GM18517 (cell line): ENCODE measurements at regions not wholly inside any gene's neighbourhood (a gene's known extent, or its start where the extent isn't known, plus 50 kb on each side); places are given as distances from the start of the nearest gene placed in this dataset.

ENCODE experiments used
- ATAC-seq: cut with Tn5 transposase; IDR thresholded peaks from one replicate; pipeline ENCODE4 v1.9.1; 2021; ENCODE audit warnings: mild to moderate bottlenecking, moderate library complexity; ENCODE audit not compliant: unreplicated experiment

DNA sequence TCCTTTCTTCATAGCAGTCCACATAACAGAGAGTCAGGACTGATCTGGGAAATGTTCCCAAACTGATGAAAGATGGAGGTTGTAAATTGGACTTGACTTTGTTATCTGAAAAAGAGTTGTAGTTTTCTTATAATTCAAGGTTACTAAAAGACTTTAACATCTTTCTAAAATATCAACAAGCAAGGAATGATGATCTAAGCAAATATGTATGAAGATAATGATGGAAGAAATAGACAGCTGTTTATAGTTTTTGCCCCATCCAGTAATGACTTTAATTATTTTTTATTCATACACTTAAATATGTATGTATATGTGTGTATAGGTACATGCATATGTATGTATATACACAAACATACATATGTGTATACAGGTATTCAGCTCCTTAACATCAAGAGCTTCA is 411.1 kb upstream of the SPOCK3 start:
- ATAC-seq = no peak

DNA sequence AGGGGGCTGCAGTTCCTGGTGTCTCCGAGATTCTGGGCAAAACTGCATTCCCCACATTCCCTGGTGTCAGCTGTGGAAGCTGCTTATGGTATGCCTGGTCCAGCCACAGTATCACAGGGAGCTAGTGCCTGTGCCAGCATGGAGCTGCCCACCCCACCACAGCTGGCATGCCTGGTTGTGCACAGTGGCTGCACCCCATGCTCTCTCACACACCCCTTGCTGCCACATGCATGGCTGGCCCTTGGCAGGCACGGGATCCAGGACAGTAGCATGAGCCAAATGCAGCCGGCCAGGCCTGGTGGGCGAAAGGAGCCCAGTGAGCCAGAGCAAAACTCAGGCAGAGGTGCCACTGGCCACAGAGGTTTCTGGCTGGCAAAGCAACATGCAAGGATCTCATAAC is 418.0 kb upstream of the SPOCK3 start:
- ATAC-seq = no peak

DNA sequence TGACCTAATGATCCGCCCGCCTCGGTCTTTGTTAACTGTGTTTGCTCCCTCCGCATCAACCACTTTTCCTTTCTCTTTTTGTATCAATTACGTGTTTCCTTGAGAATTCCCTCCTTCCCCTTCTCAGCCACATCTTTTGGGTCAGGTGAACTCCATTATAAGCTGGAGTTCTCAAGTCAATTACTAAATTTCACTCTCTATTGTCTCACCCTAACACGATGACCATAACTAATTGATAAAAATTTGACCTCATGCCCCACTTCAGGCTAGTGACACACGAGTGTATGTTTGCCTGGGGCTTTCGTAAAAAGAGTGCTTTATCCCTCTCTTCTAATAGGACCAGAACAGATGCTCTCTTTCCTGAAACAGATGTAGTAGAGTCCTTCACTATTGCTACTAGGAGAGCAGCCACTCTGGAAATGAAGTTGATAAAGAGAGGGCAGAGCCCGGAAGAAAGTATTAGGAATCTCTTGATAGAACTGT is 403.6 kb upstream of the ANXA10 start:
- no peak for ATAC-seq

DNA sequence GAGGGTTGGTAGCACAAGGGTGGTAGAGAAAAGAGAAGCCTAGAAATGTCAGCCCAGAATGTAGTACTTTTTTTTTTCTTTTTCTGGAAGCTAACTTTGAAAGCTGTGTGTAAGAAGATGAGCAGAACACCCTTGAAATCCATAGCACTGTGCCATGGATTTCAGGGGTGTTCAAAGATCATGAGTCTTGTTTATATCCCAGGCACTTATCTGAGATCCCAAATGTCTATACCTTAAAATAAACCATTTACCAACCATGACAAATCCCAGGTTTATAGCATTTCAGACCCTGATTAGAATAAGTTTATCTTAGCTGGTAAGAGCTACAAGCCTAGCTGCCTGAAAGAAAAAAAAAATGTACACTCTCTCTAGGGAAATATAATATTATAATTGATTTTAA is 389.9 kb upstream of the ANXA10 start:
- ATAC-seq = no peak

DNA sequence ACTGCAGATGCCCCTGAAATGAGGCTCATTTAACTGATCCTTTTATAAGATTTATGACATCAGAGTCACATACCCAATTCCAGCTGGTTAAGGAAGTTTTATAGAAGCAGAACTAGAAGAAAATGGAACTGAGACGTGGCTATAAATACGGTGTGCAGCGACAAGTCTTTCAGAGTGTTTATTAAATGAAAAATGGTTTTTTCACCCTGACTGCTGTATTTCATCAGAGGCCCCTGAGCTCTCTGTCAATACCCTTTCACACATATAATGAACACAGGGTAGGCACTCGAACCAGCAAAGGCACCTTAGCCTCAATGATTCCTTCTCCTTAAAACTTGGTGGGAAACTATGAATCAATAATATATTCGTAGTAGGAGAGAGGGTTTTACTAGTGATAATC is 380.8 kb upstream of the ANXA10 start:
- ATAC-seq = no peak

DNA sequence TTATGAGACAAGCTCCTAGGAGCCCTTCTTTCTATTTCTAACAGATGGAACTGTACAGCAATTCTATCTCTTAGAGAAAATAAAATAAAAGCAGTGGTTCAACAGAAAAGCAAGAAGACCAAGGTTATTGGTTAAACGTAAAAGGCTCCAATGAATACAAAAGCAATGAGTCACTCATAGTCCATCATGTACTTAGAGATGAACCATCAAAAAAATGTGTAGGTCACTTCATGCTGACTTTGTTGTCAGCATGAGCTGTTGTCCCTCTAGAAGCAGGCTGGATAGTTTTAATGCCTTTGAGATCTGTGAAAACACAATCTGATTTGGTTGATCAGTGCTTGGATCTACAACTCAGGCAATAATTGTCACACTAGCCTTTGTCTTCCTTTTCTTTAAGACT is 378.6 kb upstream of the ANXA10 start:
- no peak for ATAC-seq

DNA sequence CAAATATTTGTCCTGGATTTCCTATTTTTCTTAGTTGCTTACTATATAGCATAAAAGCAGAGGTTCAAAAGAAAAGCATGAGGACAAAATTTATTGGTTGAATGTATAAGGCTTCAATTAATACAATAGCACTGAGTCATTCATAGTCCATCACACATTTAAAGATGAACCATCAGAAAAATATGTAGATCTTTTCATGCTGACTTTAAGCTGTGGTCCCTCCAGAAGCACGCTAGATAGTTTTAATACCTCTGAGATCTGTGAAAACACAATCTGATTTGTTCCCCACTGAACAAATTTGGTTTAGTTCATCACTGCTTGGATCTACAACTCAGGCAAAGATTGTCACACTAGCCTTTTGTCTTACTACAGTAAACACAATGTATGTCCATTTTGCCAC is 377.2 kb upstream of the ANXA10 start:
- ATAC-seq = no peak

DNA sequence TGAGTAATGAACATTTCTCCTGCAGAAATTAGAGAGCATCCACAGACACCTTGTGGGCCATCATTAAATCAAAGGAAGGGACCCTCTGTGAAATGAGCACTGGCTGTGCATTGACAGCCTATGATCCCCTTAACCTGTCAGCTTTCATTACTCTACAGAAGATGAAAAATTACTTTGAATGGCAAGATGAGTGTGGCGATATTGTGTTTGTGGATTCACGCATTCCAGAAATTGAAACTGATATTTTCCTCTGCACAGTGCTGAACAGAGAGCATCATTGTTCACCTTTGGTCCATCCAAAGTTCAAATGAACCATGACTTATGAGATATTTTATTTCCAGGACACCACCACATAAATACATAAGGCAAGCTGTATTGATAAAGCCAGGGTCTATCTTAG is 374.8 kb upstream of the ANXA10 start:
- no peak for ATAC-seq

DNA sequence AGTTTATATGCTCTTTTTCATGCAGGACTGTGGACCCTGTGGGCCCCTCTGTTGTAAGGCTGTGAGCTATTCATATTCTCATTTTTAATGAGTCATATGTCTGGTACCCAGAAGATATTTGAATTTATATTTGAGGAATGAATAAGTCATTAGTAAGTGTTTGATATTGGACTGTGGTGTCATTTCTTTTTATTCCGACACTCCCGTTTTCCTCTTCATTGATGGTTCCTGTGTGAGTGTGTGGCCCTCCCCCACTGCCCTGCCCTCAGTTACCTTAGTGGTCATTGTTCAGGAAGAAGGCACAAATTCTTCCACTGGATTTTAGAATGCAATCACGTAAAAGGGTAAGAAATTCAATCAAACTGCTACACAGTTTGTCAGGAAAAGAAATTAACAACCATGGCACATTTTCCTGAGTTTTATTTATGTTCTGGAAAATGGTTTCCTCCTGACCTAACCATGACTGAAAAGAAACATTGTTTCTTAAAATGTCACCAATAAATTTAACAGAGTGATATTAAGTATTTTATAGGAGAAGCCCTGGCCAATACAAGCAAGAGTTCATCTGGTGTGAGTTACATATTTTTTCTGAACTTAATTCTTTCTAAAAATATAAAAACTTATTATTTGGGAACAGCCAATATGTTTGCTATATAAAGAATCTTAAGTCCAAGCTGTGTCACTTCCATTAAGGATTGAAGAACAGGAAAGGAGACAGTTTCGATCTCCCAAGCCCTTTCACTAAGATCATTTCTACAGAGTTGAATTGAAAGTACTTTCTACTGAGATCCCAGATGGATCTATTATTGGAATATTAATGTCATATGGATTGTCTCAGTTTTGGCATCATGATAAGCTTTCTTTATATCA is 370.5 kb upstream of the ANXA10 start:
- ATAC-seq = no peak

DNA sequence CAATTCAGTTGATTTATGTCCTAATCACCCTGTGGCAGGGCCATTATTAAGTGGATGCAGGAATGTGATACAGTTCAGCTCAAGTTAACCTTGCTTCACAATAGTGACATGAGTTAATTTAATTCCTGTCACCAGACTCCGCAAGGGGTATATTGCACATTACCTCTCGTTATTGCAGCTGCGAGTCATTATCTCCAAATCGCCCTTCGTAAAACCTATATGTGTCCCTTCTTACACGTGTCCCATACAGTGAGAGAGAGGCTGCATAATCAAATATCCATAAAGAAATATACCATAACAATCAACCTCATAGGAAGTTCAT is 369.9 kb upstream of the ANXA10 start:
- ATAC-seq = no peak

DNA sequence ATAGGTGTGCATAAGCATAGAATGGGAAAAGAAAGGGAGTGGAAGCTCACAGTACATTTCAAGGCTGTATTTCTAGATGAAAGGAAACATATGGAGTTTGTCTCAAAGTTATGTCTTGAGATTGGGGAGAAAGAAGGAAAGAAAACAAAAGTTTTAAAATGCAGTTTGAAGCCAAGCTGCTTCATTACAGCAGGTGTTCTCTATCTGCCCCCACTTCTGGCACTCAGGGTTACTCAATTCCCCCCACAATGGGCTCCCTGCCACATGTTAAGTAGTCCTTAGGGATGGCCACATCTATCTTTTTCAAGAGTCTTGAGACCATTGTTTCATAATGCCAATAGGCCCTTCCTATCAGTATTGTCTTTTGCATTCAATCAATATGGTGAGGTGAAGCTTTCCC is 367.4 kb upstream of the ANXA10 start:
- no peak for ATAC-seq

DNA sequence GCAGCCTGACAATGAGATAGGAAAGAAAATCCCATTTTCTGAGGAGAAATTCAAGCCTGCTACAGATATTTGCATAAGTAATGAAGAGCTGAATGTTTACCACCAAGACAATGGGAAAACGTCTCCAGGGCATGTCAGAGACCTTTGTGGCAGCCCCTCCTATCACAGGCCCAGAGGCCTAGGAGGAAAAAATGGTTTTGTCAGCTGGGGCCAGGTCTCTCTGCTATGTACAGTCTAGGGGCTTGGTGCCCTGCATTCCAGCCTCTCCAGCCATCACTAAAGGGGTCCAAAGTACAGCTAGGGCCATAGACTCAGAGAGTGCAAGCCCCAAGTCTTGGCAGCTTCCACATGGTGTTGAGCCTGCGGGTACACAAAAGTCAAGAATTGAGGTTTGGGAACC is 361.6 kb upstream of the ANXA10 start:
- no peak for ATAC-seq

DNA sequence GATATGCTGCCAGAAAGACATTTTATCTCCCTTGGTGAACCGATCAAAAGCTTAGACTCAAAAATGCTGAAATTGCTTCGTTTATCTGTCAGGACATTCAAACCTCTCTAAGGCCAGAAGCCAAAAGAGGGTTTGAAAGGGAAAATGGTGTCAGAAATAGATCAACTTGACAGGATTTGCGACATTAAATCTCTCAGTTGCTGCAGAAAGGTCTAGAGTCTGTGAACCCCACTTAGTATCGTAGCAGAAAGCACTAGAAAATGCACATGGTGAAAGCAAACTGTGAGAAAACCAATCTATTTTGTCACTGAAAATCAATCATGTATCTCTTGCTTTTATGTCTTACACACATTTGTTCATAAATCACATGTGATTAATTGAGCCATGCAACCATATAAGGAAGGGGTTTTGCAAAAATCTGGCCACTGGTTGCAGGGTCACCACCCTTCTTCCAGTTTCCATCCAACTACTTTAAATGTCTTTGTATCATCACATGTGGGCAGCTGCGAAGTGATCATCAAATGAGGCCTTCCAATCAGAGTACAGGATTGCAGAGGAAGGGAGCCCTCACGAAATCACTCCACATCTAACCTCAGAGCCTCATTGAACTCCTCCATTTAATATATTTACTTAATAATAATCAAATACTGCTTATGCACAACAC is 347.2 kb upstream of the ANXA10 start:
- no peak for ATAC-seq

DNA sequence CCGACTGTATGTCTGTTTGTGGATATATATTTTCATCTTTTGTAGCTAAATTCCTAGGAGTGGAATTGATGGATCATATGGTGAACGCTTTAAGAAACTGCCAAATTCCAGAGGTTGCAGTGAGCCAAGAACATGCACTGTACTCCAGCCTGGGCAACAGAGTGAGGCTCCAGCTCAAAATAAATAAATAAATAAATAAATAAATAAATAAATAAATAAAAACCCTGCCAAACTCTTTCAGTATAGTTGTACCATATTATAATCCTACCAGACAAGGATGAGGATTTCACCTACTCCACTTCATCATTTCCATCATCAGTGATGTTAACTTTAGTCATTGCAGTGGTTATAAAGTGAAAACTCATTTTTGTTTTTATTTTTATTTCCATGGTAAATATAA is 325.1 kb upstream of the ANXA10 start:
- ATAC-seq = no peak

DNA sequence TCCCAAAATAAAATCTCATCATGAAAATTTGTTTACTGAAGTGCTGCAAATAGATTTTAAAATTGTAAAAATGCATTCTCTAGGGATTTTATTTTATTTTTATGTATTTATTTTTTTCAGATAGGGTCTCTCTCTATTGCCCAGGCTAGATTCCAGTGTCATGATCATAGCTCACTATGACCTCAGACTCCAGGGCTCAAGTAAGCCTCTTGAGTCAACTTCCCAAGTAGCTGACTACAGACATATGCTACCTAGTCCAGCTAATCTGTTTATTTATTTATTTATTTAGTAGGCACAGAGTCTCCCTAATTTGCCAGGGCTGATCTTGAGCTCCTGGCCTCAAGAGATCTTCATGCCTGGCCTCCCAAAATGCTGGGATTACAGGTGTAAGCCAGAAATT is 317.7 kb upstream of the ANXA10 start:
- no peak for ATAC-seq

DNA sequence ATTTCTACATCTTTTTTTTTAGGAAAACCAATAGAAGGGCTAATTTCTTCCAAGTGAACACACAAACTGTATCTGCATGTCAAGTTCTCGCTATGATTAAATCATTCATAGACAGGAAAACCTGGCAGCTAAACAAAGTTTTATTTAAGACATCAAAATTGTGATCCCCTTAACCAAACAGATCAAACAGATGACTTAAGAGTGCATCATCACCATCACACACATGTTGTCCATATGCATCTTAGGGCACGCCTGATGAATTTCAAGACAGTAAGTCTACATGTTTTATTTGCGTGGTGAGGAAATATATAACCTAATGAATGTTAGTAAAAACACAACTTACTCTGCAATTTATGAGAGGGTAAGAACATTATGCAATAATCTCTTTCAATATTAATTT is 317.0 kb upstream of the ANXA10 start:
- ATAC-seq = no peak

DNA sequence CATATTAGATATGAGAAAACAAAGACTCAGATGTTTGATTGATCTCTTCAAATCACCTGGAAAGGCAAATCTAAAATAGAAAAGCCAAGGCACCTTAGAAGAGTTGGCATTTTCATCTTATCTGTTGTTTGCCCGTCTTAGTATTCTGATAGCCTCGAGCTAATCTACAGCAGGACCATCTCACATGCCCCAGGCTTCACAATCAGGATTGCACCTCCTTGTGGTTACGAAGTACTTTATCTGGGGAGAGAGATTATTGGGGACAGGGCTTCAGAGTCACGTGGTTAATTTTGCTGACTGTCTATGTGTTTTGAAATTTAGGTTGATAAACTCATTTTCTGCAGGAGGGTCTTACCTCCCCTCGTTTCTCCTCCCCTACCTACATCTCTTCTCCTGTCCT is 313.1 kb upstream of the ANXA10 start:
- no peak for ATAC-seq

DNA sequence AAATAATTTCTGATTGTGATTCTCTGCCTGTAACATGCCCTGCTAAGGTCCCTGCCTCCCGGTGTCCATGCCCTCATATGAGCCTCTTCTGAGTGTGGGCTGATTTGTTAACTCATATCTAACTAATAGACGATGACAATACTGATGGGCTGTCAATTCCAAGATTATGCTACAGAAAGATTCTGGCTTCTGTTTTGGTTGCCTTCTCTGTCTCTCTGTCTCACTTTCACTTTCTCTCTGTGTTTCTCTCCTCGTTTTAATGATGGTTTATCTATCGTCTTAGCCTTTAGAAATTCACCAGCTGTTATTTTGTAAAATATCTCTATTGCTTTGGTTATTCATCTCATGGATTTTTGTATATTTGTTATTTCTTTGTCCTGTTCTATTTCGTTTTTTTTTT is 312.5 kb upstream of the ANXA10 start:
- no peak for ATAC-seq

DNA sequence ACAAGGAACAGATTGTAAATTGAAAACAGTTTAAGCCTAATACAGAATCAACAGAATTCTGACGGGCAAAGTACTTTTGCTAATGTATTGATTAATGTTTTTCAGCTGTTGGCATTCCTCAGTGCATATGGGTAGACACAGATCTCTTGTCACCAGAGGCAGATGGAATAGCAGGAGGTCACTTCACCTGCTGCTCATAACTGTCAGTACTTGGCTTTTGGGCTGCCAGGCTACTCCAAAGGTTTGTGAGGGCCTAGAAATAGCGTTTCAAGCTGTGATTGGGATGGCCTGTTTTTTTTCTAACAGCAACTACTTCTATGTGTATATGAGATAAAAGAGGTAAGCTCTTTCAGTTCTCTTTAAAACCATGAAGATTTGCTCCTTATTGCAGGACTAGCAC is 307.5 kb upstream of the ANXA10 start:
- ATAC-seq = no peak

DNA sequence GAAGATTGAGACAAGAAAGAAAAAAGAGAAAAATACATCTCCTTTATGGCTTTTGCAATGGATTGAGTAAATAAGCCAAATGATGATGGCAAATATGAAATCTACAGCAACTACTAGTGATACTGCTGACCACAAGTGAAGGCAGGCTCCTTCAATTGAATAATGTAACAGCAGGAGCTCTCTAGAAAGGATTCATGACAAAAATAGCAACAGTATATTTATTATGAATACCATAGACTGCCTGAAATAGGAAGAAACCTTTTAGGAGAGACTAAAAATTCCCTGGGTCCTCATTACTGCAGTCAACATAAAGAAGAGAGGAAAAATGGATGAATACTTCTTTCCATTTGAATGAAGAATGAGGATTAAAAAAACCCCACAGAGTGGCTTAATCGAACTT is 306.8 kb upstream of the ANXA10 start:
- ATAC-seq = no peak

DNA sequence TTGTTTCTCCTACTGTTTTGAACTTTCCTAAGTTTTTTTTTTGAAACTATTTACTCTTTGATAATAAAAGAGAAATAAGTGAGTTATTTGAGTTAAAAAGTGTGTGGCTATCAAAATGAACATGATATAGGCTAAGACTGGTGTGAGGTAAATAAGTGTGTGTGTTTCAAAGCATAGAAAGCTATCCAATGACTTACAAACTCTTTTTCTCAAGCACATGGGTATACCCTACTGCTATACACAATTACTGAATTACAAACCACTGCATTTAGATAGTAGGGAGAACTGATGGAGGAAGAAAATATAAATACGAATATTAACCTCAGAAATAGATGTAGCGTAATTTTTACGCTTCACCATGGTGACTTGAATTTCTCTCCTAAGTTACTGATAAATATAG is 305.8 kb upstream of the ANXA10 start:
- no peak for ATAC-seq

DNA sequence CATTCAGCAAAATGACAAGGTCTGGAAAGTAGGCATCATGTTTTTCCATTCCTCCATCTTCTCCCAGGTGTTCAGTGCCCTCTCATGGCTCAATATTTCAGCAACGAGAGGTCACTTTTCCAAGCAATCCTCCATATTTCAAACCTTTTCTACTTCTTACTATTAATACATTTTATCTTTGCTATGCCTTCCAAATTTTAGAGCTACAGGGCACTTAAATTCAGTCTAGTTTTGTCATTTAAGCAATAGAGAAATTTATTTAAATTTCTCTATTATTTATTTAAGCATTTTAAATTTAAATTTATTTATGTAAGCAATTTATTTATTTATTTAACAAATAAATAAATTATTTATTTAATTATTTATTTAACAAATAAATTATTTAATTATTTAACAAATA is 305.1 kb upstream of the ANXA10 start:
- no peak for ATAC-seq
